ENCODE measurements at regions not wholly inside any gene's neighbourhood (a gene's known extent, or its start where the extent isn't known, plus 50 kb on each side); places are given as distances from the start of the nearest gene placed in this dataset.

DNA sequence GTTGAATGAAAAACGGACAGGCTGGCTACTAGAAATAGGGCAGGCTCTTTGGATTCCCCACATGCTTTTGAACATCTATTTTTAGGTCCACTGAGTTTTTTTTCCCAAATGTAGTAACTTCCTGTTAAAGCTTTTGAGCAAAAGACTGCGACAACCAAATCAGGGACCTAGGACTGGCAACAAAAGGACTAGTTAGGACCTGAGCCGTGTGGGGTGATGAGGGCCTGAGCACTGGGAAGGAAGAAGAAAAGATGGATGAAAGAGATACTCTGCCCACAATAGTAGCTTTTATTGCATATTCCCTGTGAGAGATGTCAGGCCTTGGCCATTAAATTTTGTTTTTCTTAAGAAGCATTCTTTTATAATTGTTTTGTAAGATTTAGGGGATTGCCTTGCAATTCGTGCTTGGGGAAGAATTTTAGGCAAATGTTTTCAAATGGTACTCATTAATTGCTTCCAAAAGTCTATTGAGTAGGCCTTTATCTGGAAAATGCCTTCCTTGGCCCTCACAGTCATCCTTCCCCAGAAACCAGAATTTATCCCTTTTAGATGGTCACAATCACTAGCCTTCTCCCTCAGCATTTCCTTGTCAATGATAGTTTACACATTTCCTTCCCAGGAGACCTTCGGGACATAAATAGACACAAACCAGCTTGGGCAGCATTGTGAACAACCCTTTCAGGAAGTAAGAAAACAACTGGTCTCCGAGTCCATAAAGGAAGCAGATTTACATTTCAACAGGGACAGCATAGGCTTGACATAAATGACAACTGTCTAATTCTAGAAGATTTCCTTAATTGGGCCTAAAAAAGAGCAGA, 166.5 kb downstream of the RMI1 start:
- TF ChIP-seq POLR2A (IDR thresholded peaks at IDR 0.05) (no peak), POLR2AphosphoS5 (IDR thresholded peaks at IDR 0.05) (peak in 1 of 3 donors; percentile 11), EP300 (IDR thresholded peaks at IDR 0.05; ENCODE audit: low read depth) (no peak)
- TF ChIP-seq, protein P1, sequence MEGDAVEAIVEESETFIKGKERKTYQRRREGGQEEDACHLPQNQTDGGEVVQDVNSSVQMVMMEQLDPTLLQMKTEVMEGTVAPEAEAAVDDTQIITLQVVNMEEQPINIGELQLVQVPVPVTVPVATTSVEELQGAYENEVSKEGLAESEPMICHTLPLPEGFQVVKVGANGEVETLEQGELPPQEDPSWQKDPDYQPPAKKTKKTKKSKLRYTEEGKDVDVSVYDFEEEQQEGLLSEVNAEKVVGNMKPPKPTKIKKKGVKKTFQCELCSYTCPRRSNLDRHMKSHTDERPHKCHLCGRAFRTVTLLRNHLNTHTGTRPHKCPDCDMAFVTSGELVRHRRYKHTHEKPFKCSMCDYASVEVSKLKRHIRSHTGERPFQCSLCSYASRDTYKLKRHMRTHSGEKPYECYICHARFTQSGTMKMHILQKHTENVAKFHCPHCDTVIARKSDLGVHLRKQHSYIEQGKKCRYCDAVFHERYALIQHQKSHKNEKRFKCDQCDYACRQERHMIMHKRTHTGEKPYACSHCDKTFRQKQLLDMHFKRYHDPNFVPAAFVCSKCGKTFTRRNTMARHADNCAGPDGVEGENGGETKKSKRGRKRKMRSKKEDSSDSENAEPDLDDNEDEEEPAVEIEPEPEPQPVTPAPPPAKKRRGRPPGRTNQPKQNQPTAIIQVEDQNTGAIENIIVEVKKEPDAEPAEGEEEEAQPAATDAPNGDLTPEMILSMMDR (IDR thresholded peaks at IDR 0.05): no peak
